A204.1 (cell line): ENCODE measurements at regions not wholly inside any gene's neighbourhood (a gene's known extent, or its start where the extent isn't known, plus 50 kb on each side); places are given as distances from the start of the nearest gene placed in this dataset.

ENCODE experiments used
- FAIRE-seq: peaks from 2 replicates; lab custom pipeline; 2012; peaks lifted over from hg19 to GRCh38; lab: Jason Lieb, UNC

- FAIRE-seq: no peak
Observed at GRCh38 chr6:105814745-105815536, 271.2 kb upstream of the PRDM1 start.

GRCh38 chr6:105810922-105811482 lies 275.1 kb upstream of the PRDM1 start:
- FAIRE-seq: no peak

DNA sequence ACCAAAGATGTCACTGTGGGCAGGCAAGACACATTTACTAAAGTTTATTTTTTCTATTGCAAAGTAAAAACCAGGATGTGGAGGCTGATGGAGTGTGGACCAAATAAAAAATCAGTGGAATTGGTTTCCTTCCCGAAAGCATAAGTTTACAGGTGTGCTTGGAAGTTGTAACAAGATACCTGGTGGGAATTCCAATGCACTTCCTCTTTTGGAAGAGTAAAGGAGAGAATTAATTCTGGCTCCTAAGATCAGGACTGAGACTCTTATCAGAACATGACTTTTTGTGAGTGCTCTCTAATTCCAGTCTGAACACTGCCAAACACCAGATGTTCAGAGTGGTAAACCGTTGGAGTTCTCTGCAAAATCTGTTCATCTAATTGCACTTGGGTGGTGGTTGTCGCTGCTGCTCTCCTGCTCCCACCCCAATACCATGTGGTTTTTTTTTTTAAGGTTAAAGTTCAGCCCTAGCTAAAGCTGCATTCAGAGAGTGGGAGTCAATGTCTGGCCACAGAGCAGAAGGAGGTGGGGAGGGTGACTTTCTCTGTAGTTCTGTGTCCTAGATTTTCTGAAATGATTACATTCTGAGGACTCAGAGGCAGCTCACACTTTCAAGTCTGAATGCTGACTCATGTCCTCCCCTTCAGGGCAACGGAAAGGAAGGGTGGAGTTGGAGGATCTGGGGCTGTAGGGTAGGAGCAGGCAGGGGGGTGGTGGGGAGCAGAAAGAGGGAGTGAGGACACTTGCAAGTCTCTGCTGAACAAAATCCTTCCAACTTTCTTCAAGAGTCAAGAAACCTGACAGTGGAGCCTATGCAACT lies 275.8 kb upstream of the PRDM1 start:
- FAIRE-seq: no peak

- FAIRE-seq: no peak
Observed at GRCh38 chr6:105808571-105808970, 277.6 kb upstream of the PRDM1 start.

DNA sequence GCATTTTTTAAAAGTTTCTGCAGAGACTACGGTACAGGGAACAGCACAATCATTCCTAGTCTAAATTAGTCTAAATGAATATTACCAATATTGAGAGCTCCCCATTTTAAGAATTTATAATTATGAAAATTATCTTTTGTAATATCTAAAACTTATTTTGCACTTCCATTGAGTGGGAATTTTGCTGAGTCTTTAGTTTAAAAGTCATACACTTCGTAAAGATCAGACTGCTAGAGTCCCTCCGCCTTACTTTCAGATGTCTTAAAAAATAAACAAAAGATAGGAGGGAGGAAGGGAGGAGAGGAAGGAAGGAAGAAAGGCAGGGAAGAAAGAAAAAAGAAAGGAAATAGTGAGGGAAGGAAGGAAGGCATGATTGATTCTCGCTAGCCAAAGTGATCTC lies 278.2 kb upstream of the PRDM1 start:
- FAIRE-seq: no peak

DNA sequence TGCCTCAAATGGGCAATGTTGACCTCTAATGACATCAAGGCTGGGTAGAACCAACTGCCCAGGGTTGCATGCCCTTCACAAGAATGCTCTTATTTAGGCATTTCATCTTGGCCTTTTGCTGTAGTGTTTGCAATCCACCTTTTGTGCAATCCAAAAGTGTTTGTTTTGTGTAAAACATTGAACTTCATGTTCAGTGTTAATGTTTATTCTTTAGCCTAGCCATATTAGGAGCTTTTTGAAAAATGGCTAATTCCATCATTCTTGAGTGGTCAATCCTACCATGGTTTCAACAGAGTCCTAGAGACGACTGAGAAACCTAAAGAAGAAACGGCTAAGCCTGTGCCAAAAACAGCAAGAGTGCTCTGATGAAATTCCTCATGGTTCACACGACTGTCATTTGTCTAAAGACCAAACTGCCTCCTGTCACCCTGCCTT lies 279.6 kb upstream of the PRDM1 start:
- no peak for FAIRE-seq

- FAIRE-seq: no peak
Observed at GRCh38 chr6:105805501-105806023, 280.6 kb upstream of the PRDM1 start.

DNA sequence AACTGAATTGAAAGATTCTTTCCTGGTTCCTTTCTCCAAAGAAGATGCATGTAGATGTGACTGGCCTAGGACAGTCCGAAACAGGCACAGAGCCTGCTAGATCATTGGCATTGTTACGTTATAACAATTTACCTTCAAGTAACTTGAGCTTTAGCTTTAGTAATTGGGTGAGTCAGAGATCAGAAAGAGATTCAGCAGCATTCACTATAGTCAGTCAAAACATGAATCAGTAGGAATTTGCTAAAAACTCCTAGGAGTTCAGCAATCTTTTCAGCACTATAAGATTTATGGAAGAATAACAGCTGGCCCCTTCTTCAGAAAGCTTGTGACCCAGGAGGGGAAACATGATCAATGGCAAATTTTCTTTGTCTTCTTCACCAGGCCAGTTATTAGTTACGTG lies 281.7 kb upstream of the PRDM1 start:
- no peak for FAIRE-seq

GRCh38 chr6:105804000-105804399 lies 282.1 kb upstream of the PRDM1 start:
- no peak for FAIRE-seq

DNA sequence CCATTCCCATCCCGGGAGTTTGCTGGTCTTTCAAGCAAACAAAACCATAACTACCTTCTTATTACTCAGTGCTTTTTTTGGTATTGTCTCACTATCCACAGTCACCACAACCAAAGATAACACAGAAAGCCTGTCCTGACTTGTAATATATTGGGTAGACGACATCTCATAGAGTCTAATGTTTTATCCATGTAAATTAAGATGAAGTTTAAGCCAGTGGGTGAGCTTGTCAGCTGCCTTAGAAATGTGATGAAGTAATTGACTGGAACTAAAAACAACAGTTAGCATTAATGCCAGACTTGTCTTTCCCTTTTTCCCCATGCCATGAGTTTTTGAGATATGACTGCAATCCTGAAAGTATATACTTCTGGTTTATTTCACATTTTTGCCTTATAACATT lies 282.7 kb upstream of the PRDM1 start:
- no peak for FAIRE-seq

DNA sequence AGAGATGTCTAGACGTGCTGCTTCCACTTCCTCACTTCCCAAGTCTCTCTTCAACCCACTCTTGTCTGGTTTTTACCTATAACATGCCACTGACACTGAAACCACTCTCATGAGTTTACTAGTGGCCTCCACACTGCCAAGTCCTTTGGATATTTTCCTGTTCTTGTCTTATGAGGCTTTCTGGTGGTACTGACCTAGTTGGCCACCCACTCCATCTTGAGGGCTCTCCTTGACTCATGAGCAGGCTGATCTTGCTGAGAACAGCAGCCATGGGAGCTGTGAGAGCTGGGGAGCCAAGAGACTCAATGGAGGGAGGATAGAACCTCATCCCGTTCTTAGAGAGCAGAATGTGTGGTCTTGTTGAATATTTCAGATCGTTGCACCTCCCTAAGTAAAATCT lies 283.4 kb upstream of the PRDM1 start:
- no peak for FAIRE-seq

- no peak for FAIRE-seq
Observed at GRCh38 chr6:105800871-105801270, 285.3 kb upstream of the PRDM1 start.

GRCh38 chr6:105800398-105800797 lies 285.7 kb upstream of the PRDM1 start:
- FAIRE-seq: no peak

DNA sequence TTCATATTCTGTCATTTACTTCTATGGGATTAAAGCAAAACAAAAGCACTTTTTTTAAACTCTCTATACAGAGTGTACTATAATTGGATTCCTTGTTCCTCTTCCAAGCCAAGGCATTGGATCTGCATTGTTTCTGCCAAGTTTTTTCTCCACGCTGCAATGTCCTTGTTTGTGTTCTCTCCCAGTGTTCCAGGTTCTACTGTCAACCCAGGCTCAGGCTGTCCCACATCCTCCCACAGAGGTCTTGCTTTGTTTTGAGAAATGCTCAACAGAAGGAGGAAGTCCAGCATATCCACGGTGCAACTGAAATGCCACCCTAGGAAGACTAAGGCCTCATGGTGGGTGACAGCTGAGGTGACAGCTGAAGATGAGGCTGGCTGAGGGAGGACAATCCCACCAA lies 287.1 kb upstream of the PRDM1 start:
- FAIRE-seq: no peak

GRCh38 chr6:105797983-105798453 lies 288.1 kb upstream of the PRDM1 start:
- FAIRE-seq: no peak

GRCh38 chr6:105797286-105797979 lies 288.7 kb upstream of the PRDM1 start:
- FAIRE-seq: no peak

GRCh38 chr6:105795913-105796517 lies 290.1 kb upstream of the PRDM1 start:
- FAIRE-seq: no peak

GRCh38 chr6:105795366-105795765 lies 290.8 kb upstream of the PRDM1 start:
- FAIRE-seq: no peak

GRCh38 chr6:105794870-105795269 lies 291.3 kb upstream of the PRDM1 start:
- no peak for FAIRE-seq

GRCh38 chr6:105794239-105794638 lies 291.9 kb upstream of the PRDM1 start:
- no peak for FAIRE-seq

- no peak for FAIRE-seq
Observed at GRCh38 chr6:105793130-105793529, 293.0 kb upstream of the PRDM1 start.
